Stimulated activated CD4-positive, alpha-beta T cell treated with anti-CD3 and anti-CD28 coated beads, Interleukin-4, amount 100 ng/mL, for 24 hours (primary cell): ENCODE measurements at regions not wholly inside any gene's neighbourhood (a gene's known extent, or its start where the extent isn't known, plus 50 kb on each side); places are given as distances from the start of the nearest gene placed in this dataset.

Experiments
- DNase-seq: peaks from one replicate; pipeline ENCODE4 v3.0.0-alpha.2; 2020

GRCh38 chr1:34270181-34270580, 93.5 kb downstream of the C1orf94 start:
- no peak for DNase-seq

- no peak for DNase-seq
Observed at GRCh38 chr1:34272152-34272551, 95.4 kb downstream of the C1orf94 start.

- no peak for DNase-seq
Observed at GRCh38 chr1:34275150-34275549, 98.4 kb downstream of the C1orf94 start.

GRCh38 chr1:34276606-34277005, 99.9 kb downstream of the C1orf94 start:
- DNase-seq = no peak

DNA sequence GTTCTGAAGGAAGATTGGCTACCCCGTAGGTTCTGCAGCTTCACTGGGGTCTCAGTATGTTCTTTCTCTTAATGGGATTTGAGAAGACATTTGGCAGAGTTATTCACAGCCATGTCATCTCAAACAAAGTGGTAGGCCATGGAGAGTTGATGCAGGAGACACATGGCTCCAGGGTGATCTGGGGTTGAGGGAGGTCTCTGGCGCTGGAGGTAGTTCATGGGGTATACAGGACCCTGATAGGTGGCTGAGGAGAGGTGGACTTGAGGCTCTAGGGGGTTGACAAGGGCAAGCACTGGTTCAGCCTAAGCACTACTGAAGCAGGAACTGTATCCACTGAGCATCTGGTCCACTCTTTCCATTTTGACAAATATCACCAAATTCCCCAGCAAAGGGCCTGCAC, 100.4 kb downstream of the C1orf94 start:
- no peak for DNase-seq

GRCh38 chr1:34278211-34278610, 101.5 kb downstream of the C1orf94 start:
- DNase-seq = no peak

DNA sequence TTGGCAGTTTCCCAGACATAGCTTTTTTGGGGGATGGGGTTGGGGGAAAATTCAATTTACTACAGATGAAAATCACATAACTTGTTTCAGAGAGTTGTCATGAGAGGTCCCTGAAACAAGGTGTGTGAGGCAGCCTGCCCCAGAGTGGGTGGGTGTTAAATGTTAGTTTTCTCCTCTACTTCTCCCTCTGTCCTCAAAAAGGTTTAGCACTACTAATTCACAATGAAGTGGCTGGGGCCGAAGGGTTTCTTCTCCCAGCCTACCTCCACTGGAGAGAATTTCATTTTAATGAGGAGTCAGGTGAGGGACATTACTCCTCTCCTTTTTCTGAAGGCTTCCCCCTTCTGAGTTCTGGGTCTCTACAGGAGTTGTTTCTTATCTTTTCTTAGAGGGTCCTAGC, 103.3 kb downstream of the C1orf94 start:
- DNase-seq = no peak

DNA sequence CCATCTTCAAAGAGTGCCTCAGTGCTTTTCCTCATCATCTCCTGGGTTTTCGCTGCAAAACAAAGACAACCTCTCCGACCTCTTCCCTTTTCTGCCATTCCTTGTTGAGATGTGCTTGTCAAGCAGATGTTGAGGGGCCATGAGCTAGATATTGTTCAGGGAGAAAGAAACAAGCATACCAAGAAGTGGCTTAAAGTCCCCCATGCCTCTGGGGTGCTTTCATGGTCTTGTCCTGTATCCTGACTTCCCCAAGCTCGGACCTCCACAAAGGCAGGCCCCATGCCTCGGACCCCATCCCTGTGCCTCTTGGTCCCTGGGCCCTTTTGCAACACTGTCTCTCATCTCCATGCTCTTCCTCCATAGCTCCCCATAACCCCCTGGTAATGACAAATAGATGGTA, 103.8 kb downstream of the C1orf94 start:
- no peak for DNase-seq

DNA sequence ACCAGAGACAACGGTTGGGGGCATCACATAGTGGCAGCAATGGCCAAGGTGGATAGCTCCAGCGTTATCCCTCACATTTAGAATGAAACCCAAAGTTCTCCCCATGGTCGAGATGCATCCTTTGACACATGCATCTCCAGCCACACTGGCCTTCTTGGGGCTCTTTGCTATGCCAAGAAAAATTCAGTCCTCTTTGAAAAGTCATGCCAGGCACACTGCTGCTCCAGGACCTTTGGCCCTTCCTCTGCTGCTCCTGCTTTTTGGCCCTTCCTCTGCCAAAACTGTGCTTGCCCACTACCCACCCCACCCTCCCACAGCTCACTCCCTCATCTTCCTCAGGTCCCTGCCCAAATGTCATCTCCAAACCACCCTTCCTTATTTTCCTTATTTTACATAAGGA, 106.4 kb downstream of the C1orf94 start:
- no peak for DNase-seq

DNA sequence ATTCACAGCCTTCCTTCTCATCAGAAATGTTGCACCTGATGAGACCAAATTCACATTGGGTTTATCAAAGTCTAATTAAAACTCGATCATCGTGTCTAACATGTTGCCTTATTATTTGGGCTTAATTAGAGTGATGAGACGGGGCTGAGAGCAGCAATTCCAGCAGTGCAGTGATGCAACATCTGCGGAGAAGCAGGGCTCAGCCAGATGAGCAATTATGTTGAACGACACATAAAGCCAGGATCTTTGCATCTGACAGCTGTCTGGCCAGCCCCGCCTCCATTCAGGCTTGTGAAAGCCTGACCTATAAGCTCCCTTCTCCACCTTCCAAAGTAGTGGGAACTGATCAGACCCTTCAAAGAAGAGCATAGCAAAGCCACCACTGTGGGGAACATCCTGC, 109.8 kb downstream of the C1orf94 start:
- DNase-seq = no peak

DNA sequence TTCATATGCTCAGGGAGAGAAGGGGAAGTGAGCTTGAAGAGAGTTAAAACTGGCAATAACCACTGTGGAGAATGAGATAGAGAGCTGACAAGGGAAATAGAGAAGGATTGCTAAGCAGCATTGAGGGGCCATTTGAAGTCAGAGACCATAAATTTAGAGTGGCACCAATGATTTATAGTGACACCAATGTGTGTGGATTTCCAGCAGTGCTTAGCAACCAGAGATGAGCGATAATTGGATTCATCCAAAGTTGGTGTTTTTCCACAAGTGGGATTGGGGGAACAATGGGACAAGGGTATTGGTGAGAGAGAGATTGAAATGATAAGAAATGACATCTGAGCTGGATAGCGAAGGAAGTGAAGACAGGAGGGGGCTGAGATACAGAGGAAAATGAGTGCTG, 114.1 kb downstream of the C1orf94 start:
- DNase-seq = no peak

- DNase-seq = no peak
Observed at GRCh38 chr1:34292472-34292871, 115.8 kb downstream of the C1orf94 start.

DNA sequence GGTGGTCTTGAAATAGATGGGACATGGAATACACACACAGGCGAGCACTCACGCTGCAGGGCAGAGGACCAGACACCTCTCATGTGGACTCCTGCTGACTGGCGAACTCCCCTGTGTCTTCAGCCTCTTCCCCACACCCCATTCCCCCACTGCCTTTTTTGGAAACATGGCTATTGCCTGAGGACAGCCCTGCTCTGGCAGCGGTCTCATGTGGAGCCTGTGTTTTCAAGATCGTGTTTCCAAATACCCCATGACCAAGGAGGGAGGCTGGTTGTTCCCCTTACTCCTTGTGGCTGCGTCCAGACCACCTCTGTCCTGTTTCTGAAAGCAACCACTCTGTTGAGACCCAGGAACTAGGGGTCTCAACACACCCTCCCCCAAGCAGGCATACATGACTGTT, 119.4 kb downstream of the C1orf94 start:
- no peak for DNase-seq

DNA sequence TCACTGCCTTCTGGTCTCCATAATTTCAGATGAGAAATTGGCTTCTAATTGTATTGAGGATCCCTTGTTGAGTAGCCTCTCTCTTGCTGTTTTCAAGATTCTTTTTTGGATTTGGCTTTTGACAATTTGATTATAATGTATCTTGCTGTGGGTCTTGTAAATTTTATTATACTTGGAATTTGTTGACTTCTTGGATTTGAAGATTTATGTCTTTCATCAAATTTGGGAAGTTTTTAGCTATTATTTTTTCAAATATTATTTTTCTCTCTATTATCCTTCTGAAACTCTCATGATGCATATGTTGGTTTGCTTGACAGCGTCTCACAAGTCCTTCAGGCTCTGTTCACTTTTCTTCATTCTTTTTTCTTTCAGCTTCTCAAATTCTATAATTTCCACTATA, 126.1 kb downstream of the C1orf94 start:
- DNase-seq = no peak

DNA sequence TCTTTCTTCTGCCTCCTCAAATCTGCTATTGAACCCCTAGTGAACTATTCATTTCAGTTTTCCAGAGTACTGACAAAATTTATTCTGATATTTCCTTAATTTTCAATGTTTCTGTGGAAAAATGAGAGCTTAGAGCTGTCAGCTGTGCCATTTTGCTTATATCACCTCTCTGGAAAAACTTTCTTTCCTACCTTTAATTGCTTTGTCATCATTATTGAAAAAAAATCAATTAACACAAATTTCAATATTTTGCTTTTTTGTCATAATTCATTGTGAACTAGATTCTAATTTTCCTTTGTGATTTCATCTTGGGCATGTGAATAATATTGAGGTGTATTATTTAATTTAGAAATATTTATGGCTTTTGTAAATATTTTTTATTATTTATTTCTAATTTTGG, 126.5 kb downstream of the C1orf94 start:
- no peak for DNase-seq

- DNase-seq = no peak
Observed at GRCh38 chr1:34306568-34306967, 129.9 kb downstream of the C1orf94 start.

DNA sequence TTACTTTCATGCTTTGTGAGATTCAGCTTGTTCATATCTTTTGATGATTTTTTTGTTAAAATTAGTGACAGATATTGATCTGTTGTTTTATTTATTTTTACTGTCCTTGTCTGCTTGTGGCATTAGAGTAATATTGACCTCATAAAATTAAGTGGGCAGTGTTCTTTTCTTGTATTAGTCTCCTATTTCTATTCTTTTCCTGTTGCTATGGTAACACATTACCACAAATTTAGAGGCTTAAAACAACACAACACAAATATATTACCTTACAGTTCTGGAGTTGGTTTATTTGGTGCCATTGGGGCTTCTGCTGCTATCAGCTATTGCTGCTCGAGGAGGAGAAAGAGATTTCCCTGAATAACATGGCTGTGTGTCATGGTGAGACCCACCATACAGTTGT, 135.7 kb downstream of the C1orf94 start:
- DNase-seq = no peak

DNA sequence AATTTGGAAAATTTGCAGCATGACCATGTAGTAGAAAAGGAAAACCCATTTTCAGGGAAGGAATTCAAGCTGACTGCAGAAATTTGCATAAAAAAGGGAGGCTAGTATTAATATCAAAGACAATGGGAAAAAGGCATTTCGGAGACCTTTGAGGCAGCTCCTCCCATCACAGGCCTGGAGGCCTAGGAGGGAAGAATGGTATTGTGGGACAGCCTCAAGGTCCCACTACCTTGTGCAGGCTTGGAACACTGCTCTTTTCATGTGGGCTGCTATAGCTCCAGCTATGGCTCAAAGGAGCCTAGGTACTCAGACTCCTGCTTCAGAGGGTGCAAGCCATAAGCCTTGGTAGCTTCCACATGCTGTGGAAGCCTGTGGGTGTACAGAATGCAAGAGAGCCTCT, 139.3 kb downstream of the C1orf94 start:
- no peak for DNase-seq

DNA sequence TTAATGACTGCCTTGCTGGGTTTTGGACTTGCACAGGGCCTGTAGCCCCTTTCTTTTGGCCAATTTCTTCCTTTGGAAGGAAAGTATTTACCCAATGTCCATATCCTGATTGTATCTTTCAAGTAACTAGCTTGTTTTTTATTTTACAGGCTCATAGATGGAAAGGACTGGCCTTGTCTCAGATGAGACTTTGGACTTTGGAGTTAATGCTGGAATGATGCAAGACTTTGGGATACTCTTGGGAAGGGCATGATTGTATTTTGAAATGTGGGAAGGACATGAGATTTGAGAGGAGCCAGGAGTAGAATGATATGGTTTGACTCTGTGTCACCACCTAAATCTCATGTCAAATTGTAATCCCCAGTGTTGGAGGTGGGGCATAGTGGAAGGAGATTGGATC, 140.1 kb downstream of the C1orf94 start:
- DNase-seq = no peak

GRCh38 chr1:34319218-34319617, 142.5 kb downstream of the C1orf94 start:
- DNase-seq = no peak

- no peak for DNase-seq
Observed at GRCh38 chr1:34320053-34320669, 143.5 kb downstream of the C1orf94 start.

DNA sequence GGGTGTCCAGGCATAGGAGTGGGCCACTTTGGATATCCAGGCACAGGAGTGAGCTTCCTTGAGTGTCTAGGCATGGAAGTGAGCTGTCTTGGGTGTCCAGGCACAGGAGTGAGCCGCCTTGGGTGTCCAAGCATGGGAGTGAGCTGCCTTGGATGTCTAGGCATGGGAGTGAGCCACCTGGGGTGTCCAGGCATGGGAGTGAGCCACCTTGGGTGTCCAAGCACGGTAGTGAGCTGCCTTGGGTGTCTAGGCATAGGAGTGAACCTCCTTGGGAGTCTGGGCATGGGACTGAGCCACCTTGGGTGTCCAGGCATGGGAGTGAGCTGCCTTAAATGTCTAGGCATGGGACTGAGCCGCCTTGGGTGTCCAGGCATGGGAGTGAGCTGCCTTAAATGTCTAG, 146.3 kb downstream of the C1orf94 start:
- no peak for DNase-seq

DNA sequence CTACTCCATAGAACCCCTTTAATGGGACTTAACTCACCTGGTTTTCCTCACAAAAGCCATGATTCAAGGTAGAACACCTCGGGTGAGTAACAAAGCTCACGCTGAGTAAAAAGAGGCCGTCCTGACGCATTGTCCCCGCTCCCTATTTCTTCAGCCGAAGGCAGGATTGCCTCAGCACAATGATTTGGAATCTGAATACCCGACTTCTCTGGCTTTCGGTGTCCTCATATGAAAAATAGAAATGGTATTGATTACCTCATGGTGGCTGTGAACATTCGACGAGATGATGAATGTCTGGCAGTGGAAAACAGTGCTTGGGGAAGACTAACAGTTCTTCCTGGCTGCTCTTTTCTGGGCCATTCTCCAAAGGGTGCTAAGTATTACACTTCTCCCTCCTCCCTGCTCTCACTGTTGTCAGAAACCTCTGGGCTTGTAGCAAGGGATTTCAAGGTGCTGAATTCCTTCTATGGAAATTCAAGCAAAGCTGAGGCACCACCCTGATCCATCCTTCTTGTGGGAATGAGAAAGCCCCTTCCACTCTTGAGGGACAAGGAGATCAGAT, 148.3 kb downstream of the C1orf94 start:
- DNase-seq = no peak

GRCh38 chr1:34328281-34328799, 151.6 kb downstream of the C1orf94 start:
- DNase-seq = no peak

- DNase-seq = no peak
Observed at GRCh38 chr1:34330061-34330460, 153.4 kb downstream of the C1orf94 start.
